Central memory CD8-positive, alpha-beta T cell (primary cell): ENCODE measurements at regions not wholly inside any gene's neighbourhood (a gene's known extent, or its start where the extent isn't known, plus 50 kb on each side); places are given as distances from the start of the nearest gene placed in this dataset.
"Not testable (repeated sequence)": the region's sequence is repeated elsewhere in the genome, so short reads cannot be mapped to it uniquely, and the experiment has no call there.

Experiments
- ATAC-seq: fragments of 150-1000 bp; cut with Tn5 transposase; replicated peaks from 2 replicates; pipeline ENCODE4 v1.10.0; 2022; ENCODE audit warnings: mild to moderate bottlenecking, moderate FRiP score, moderate number of reproducible peaks; ENCODE audit not compliant: poor library complexity, severe bottlenecking; ENCODE audit errors: extremely low read depth
- DNase-seq, 2 donors: peaks; one replicate each; pipeline ENCODE4 v3.0.0; 2021; ENCODE audit warnings: low spot score in 2 of 2
- H3K27ac Mint-ChIP-seq: one replicate; pipeline ENCODE4 v1.8.0; 2022; ENCODE audit warnings: low read depth, mild to moderate bottlenecking, moderate library complexity, mixed read lengths
- H3K27me3 Mint-ChIP-seq: one replicate; pipeline ENCODE4 v1.8.0; 2022; ENCODE audit warnings: mixed read lengths
- H3K36me3 Mint-ChIP-seq: one replicate; pipeline ENCODE4 v1.8.0; 2022; ENCODE audit warnings: mild to moderate bottlenecking, moderate library complexity, mixed read lengths; ENCODE audit not compliant: insufficient read depth
- H3K4me1 Mint-ChIP-seq: one replicate; pipeline ENCODE4 v1.8.0; 2022; ENCODE audit warnings: mixed read lengths
- H3K4me3 Mint-ChIP-seq: one replicate; pipeline ENCODE4 v1.8.0; 2022; ENCODE audit warnings: mild to moderate bottlenecking, moderate library complexity, mixed read lengths
- H3K9me3 Mint-ChIP-seq: one replicate; pipeline ENCODE4 v1.8.0; 2022; ENCODE audit warnings: mixed read lengths

- H3K9me3 Mint-ChIP-seq, result peaks cover 19% of the 10 kb centered on the region
- not testable (repeated sequence) for DNase-seq, H3K4me3 Mint-ChIP-seq, H3K27me3 Mint-ChIP-seq, ATAC-seq, H3K27ac Mint-ChIP-seq, H3K36me3 Mint-ChIP-seq, H3K4me1 Mint-ChIP-seq
These were observed 113.6 kb downstream of the ZIC1 start for GRCh38 chr3:147522780-147523179.

- DNase-seq (no peak), ATAC-seq (no peak)
- H3K9me3 Mint-ChIP-seq, result peaks cover 19% of the 10 kb centered on the region
- H3K4me1 Mint-ChIP-seq, result no peaks in the 10 kb centered on the region
- H3K27ac Mint-ChIP-seq, result no peak overlapping the region
- H3K27me3 Mint-ChIP-seq, result no peaks in the 10 kb centered on the region
- no peaks in the 10 kb centered on the region for H3K36me3 Mint-ChIP-seq
- H3K4me3 Mint-ChIP-seq, result no peak overlapping the region
These were observed 120.4 kb downstream of the ZIC1 start for GRCh38 chr3:147529551-147529950.

- H3K27me3 Mint-ChIP-seq, result no peaks in the 10 kb centered on the region
- peaks cover 5% of the 10 kb centered on the region for H3K4me1 Mint-ChIP-seq
- ATAC-seq (no peak), DNase-seq (no peak)
- H3K36me3 Mint-ChIP-seq, result no peaks in the 10 kb centered on the region
- peaks cover 20% of the 10 kb centered on the region for H3K9me3 Mint-ChIP-seq
- H3K27ac Mint-ChIP-seq, result no peak overlapping the region
- H3K4me3 Mint-ChIP-seq, result no peak overlapping the region
These were observed 128.9 kb downstream of the ZIC1 start for GRCh38 chr3:147538034-147538433.

GRCh38 chr3:147540921-147541320 lies 131.8 kb downstream of the ZIC1 start:
- peaks cover 5% of the 10 kb centered on the region for H3K4me1 Mint-ChIP-seq
- H3K9me3 Mint-ChIP-seq, result peaks cover 20% of the 10 kb centered on the region
- no peak overlapping the region for H3K27ac Mint-ChIP-seq
- no peak for DNase-seq
- no peak for ATAC-seq
- H3K27me3 Mint-ChIP-seq, result no peaks in the 10 kb centered on the region
- H3K4me3 Mint-ChIP-seq, result no peak overlapping the region
- no peaks in the 10 kb centered on the region for H3K36me3 Mint-ChIP-seq

- no peak overlapping the region for H3K4me3 Mint-ChIP-seq
- no peak overlapping the region for H3K27ac Mint-ChIP-seq
- no peaks in the 10 kb centered on the region for H3K36me3 Mint-ChIP-seq
- no peaks in the 10 kb centered on the region for H3K4me1 Mint-ChIP-seq
- DNase-seq (no peak), ATAC-seq (no peak)
- H3K9me3 Mint-ChIP-seq, result peaks cover 13% of the 10 kb centered on the region
- H3K27me3 Mint-ChIP-seq, result no peaks in the 10 kb centered on the region
These were observed 135.1 kb downstream of the ZIC1 start for GRCh38 chr3:147544290-147544689.

- H3K4me1 Mint-ChIP-seq, result no peaks in the 10 kb centered on the region
- DNase-seq (no peak), ATAC-seq (no peak)
- H3K36me3 Mint-ChIP-seq, result no peaks in the 10 kb centered on the region
- peaks cover 17% of the 10 kb centered on the region for H3K9me3 Mint-ChIP-seq
- H3K27me3 Mint-ChIP-seq, result no peaks in the 10 kb centered on the region
- H3K4me3 Mint-ChIP-seq, result no peak overlapping the region
- no peak overlapping the region for H3K27ac Mint-ChIP-seq
These were observed 142.3 kb downstream of the ZIC1 start for GRCh38 chr3:147551491-147551890.

GRCh38 chr3:147554332-147554731 lies 145.2 kb downstream of the ZIC1 start:
- Mint-ChIP-seq H3K27ac (no peak overlapping the region), H3K4me1 (no peaks in the 10 kb centered on the region), H3K36me3 (no peaks in the 10 kb centered on the region), H3K4me3 (no peak overlapping the region), H3K9me3 (peaks cover 16% of the 10 kb centered on the region), H3K27me3 (no peaks in the 10 kb centered on the region)
- ATAC-seq (no peak), DNase-seq (no peak)

- Mint-ChIP-seq H3K36me3 (no peaks in the 10 kb centered on the region), H3K27ac (no peak overlapping the region), H3K4me3 (no peak overlapping the region), H3K9me3 (peaks cover 22% of the 10 kb centered on the region), H3K27me3 (no peaks in the 10 kb centered on the region), H3K4me1 (no peaks in the 10 kb centered on the region)
- no peak for ATAC-seq
- DNase-seq, result no peak
These were observed 163.8 kb downstream of the ZIC1 start for GRCh38 chr3:147572970-147573340.

GRCh38 chr3:147574621-147575020 lies 165.5 kb downstream of the ZIC1 start:
- H3K27ac Mint-ChIP-seq, result no peak overlapping the region
- H3K9me3 Mint-ChIP-seq, result peaks cover 27% of the 10 kb centered on the region
- no peak overlapping the region for H3K4me3 Mint-ChIP-seq
- H3K4me1 Mint-ChIP-seq, result no peaks in the 10 kb centered on the region
- no peak for DNase-seq
- no peaks in the 10 kb centered on the region for H3K27me3 Mint-ChIP-seq
- no peak for ATAC-seq
- no peaks in the 10 kb centered on the region for H3K36me3 Mint-ChIP-seq

GRCh38 chr3:147575391-147575790 lies 166.2 kb downstream of the ZIC1 start:
- Mint-ChIP-seq H3K4me3 (no peak overlapping the region), H3K36me3 (no peaks in the 10 kb centered on the region), H3K9me3 (peaks cover 27% of the 10 kb centered on the region), H3K27me3 (no peaks in the 10 kb centered on the region), H3K27ac (no peak overlapping the region), H3K4me1 (no peaks in the 10 kb centered on the region)
- no peak for DNase-seq
- no peak for ATAC-seq

GRCh38 chr3:147582642-147583041 lies 173.5 kb downstream of the ZIC1 start:
- H3K36me3 Mint-ChIP-seq, result no peaks in the 10 kb centered on the region
- no peak overlapping the region for H3K27ac Mint-ChIP-seq
- H3K4me3 Mint-ChIP-seq, result no peak overlapping the region
- ATAC-seq (no peak), DNase-seq (no peak)
- H3K4me1 Mint-ChIP-seq, result no peaks in the 10 kb centered on the region
- peaks cover 8% of the 10 kb centered on the region for H3K9me3 Mint-ChIP-seq
- no peaks in the 10 kb centered on the region for H3K27me3 Mint-ChIP-seq

- no peaks in the 10 kb centered on the region for H3K4me1 Mint-ChIP-seq
- no peak for DNase-seq
- no peak overlapping the region for H3K4me3 Mint-ChIP-seq
- H3K36me3 Mint-ChIP-seq, result no peaks in the 10 kb centered on the region
- peaks cover 15% of the 10 kb centered on the region for H3K9me3 Mint-ChIP-seq
- no peaks in the 10 kb centered on the region for H3K27me3 Mint-ChIP-seq
- ATAC-seq, result no peak
- no peak overlapping the region for H3K27ac Mint-ChIP-seq
These were observed 179.9 kb downstream of the ZIC1 start for GRCh38 chr3:147589016-147589415.

- Mint-ChIP-seq H3K4me1 (no peaks in the 10 kb centered on the region), H3K27ac (no peak overlapping the region), H3K4me3 (no peak overlapping the region), H3K9me3 (peaks cover 20% of the 10 kb centered on the region), H3K27me3 (no peaks in the 10 kb centered on the region), H3K36me3 (no peaks in the 10 kb centered on the region)
- ATAC-seq (no peak), DNase-seq (no peak)
These were observed 195.0 kb downstream of the ZIC1 start for GRCh38 chr3:147604136-147604535.

GRCh38 chr3:147613725-147614124 lies 204.6 kb downstream of the ZIC1 start:
- Mint-ChIP-seq H3K36me3 (no peaks in the 10 kb centered on the region), H3K27ac (no peak overlapping the region), H3K4me3 (no peak overlapping the region), H3K4me1 (no peaks in the 10 kb centered on the region), H3K9me3 (peaks cover 11% of the 10 kb centered on the region), H3K27me3 (no peaks in the 10 kb centered on the region)
- ATAC-seq, result no peak
- no peak for DNase-seq
